Smooth muscle cell (in vitro differentiated cells): ENCODE measurements at regions not wholly inside any gene's neighbourhood (a gene's known extent, or its start where the extent isn't known, plus 50 kb on each side); places are given as distances from the start of the nearest gene placed in this dataset.
"Not testable (repeated sequence)": the region's sequence is repeated elsewhere in the genome, so short reads cannot be mapped to it uniquely, and the experiment has no call there.

Experiments
- DNase-seq: peaks from one replicate; lab custom pipeline; 2025; ENCODE audit not compliant: unreplicated experiment; lab: John Stamatoyannopoulos, UW
- H2AFZ ChIP-seq: fragments of 200-600 bp; sonication (generic); 2 replicates; pipeline ENCODE4 v1.6.0; 2016; ENCODE audit warnings: antibody characterized with exemption, low read depth, mild to moderate bottlenecking
- H3F3A ChIP-seq: fragments of 200-600 bp; sonication (generic); 2 replicates; pipeline ENCODE4 v1.6.0; 2017; ENCODE audit warnings: antibody characterized with exemption, low read depth
- H3K27ac ChIP-seq: fragments of 200-600 bp; sonication (generic); 2 replicates; pipeline ENCODE4 v1.5.1; 2016; ENCODE audit warnings: low read depth, mild to moderate bottlenecking
- H3K27me3 ChIP-seq: fragments of 200-600 bp; sonication (generic); 2 replicates; pipeline ENCODE4 v1.6.1; 2016; ENCODE audit warnings: low read depth, mild to moderate bottlenecking
- H3K36me3 ChIP-seq: fragments of 200-600 bp; sonication (generic); 2 replicates; pipeline ENCODE4 v1.5.1; 2016; ENCODE audit warnings: low read depth
- H3K4me1 ChIP-seq: fragments of 200-600 bp; sonication (generic); 2 replicates; pipeline ENCODE4 v1.5.1; 2016; ENCODE audit warnings: low read depth
- H3K4me2 ChIP-seq: fragments of 200-600 bp; sonication (generic); 2 replicates; pipeline ENCODE4 v1.6.0; 2016; ENCODE audit warnings: mild to moderate bottlenecking
- H3K4me3 ChIP-seq: fragments of 200-600 bp; sonication (generic); 2 replicates; pipeline ENCODE4 v1.5.1; 2016; ENCODE audit warnings: mild to moderate bottlenecking
- H3K79me2 ChIP-seq: fragments of 200-600 bp; sonication (generic); 2 replicates; pipeline ENCODE4 v1.6.0; 2016; ENCODE audit warnings: low read depth, mild to moderate bottlenecking
- H3K9ac ChIP-seq: fragments of 200-600 bp; sonication (generic); 2 replicates; pipeline ENCODE4 v1.6.0; 2016; ENCODE audit warnings: low read depth
- H3K9me3 ChIP-seq: fragments of 200-600 bp; sonication (generic); replicated peaks from 2 replicates; pipeline ENCODE4 v1.5.1; 2016; ENCODE audit warnings: low read depth
- H4K20me1 ChIP-seq: fragments of 200-600 bp; sonication (generic); 2 replicates; pipeline ENCODE4 v1.6.0; 2016; ENCODE audit warnings: low read depth
- CTCF ChIP-seq: fragments of 200-600 bp; sonication (generic); IDR thresholded peaks from 2 replicates; pipeline ENCODE4 v1.5.1; 2017; ENCODE audit warnings: borderline replicate concordance, mild to moderate bottlenecking, antibody characterized with exemption; ENCODE audit not compliant: insufficient read depth, poor library complexity, severe bottlenecking
- WGBS: methylation state at CpG from one replicate; pipeline ENCODE4 v1.1.7; 2016; ENCODE audit warnings: low lambda C conversion rate; 5-methylcytosine and 5-hydroxymethylcytosine counted together

GRCh38 chr15:70575231-70576226 is 187.8 kb downstream of the UACA start:
- no peaks in the 10 kb centered on the region for H3K9me3 ChIP-seq
- DNase-seq = no peak

GRCh38 chr15:70574325-70574724 is 189.0 kb downstream of the UACA start:
- not testable (repeated sequence) for H2AFZ ChIP-seq, H3K9ac ChIP-seq, H3K36me3 ChIP-seq, H3K4me1 ChIP-seq, H3K4me2 ChIP-seq, DNase-seq, H3K4me3 ChIP-seq, H3K27me3 ChIP-seq, H3F3A ChIP-seq, H3K9me3 ChIP-seq, H3K79me2 ChIP-seq, H3K27ac ChIP-seq, H4K20me1 ChIP-seq
- WGBS = 95% methylated on average over 3 of the region's 3 CpGs

More at GRCh38 chr15:70575231-70576226, 187.8 kb downstream of the UACA start:
- Histone ChIP-seq H3K4me1 (peaks cover 6% of the 10 kb centered on the region), H3K9ac (no peak overlapping the region), H2AFZ (no peak overlapping the region), H4K20me1 (no peaks in the 10 kb centered on the region), H3K4me2 (peak overlapping the region; percentile 32), H3F3A (no peaks in the 10 kb centered on the region), H3K36me3 (no peaks in the 10 kb centered on the region), H3K4me3 (no peak overlapping the region), H3K27ac (no peak overlapping the region), H3K27me3 (peaks cover 5% of the 10 kb centered on the region), H3K79me2 (no peaks in the 10 kb centered on the region)
- no peak for TF ChIP-seq CTCF
- WGBS = 55% methylated on average over 16 of the region's 16 CpGs

DNA sequence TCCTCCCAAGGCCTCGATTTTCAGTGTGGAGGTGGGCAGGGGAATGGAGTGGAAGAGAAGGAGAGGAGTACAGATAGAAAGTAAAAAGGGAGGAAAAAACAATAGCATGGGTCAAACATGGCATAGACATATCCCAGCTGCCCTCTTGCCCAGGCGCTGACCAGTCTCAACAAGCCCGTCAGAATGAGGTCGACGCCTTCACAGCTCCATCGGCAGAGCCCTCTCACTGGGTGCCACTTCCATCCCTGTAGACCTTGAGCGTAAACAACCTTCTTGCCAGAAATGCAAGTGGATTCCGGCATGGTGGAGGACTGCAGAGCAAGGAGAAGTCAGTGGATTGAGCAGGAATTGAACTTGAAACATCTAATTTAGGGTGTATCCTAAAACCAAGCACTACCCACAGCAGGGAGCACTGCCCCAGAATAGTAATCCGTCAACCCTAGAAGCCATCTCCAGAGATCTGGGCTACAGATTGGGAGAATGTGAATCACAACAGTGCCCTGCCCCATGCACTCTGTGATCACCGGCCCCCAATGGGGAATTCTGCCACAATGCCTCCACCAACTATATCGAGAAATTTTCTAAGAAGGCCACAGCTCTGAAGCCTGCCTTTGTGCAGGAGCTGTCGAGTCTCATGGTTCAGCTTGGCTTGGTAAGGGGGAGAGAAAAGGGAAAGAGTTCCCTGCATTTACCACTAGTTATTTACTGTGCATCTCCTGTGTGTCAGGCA is 190.1 kb downstream of the UACA start:
- WGBS = 97% methylated on average over 12 of the region's 12 CpGs
- Histone ChIP-seq H3K9me3 (no peaks in the 10 kb centered on the region), H3F3A (no peaks in the 10 kb centered on the region), H3K79me2 (no peaks in the 10 kb centered on the region), H3K4me3 (no peak overlapping the region), H3K4me1 (peaks cover 6% of the 10 kb centered on the region), H4K20me1 (no peaks in the 10 kb centered on the region), H3K36me3 (no peaks in the 10 kb centered on the region), H2AFZ (no peak overlapping the region), H3K27me3 (no peaks in the 10 kb centered on the region), H3K9ac (no peak overlapping the region), H3K4me2 (no peak overlapping the region), H3K27ac (no peak overlapping the region)
- TF ChIP-seq CTCF = no peak
- no peak for DNase-seq

GRCh38 chr15:70569714-70570231 is 193.6 kb downstream of the UACA start:
- no peak overlapping the region for H3K27ac ChIP-seq
- H3K9ac ChIP-seq = no peak overlapping the region
- H3K79me2 ChIP-seq = no peaks in the 10 kb centered on the region
- no peak overlapping the region for H2AFZ ChIP-seq
- H3K4me2 ChIP-seq = no peak overlapping the region
- H3K4me3 ChIP-seq = no peak overlapping the region
- DNase-seq = no peak
- no peaks in the 10 kb centered on the region for H3K4me1 ChIP-seq
- no peaks in the 10 kb centered on the region for H3F3A ChIP-seq
- H4K20me1 ChIP-seq = no peaks in the 10 kb centered on the region
- no peaks in the 10 kb centered on the region for H3K9me3 ChIP-seq
- no peak for TF ChIP-seq CTCF
- H3K27me3 ChIP-seq = no peaks in the 10 kb centered on the region
- WGBS = 78% methylated on average over 6 of the region's 6 CpGs
- H3K36me3 ChIP-seq = no peaks in the 10 kb centered on the region
